C4-2B (cell line): ENCODE measurements at regions not wholly inside any gene's neighbourhood (a gene's known extent, or its start where the extent isn't known, plus 50 kb on each side); places are given as distances from the start of the nearest gene placed in this dataset.

Experiments used
- H3K27ac ChIP-seq: fragments of 450-650 bp; 2 replicates; pipeline ENCODE4 v1.5.1; 2017
- CTCF ChIP-seq: fragments of 450-650 bp; conservative IDR thresholded peaks from 2 replicates; pipeline ENCODE4 v1.5.1; 2017; ENCODE audit warnings: mild to moderate bottlenecking
- ZFX ChIP-seq: fragments of 450-650 bp; IDR thresholded peaks from 2 replicates; pipeline ENCODE4 v1.6.1; 2017

DNA sequence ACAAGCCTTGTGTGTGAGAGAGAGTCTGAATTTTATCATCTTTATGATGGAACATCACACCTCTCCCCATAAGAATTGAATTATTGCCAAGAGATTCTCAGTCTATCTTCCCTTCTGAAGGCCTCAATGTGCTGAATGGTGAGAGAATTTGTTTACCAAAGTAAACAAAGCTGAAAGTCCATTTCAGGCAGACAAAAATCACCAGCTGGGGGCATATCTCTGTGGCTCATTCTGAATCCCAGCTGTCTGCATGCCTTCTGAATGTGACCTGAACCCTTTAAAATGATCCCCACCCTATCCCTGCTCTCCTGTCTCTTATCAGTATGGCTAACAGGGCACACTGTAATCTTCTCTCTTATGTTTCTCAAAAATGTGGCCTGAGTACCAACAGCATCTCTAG is 99.1 kb upstream of the CAMK1G start:
- TF ChIP-seq CTCF (no peak), ZFX (no peak)
- H3K27ac ChIP-seq, result no peak overlapping the region

GRCh38 chr1:209485167-209485566 is 98.3 kb upstream of the CAMK1G start:
- TF ChIP-seq ZFX (no peak), CTCF (no peak)
- no peak overlapping the region for H3K27ac ChIP-seq

- no peak for TF ChIP-seq CTCF
- no peak for TF ChIP-seq ZFX
- no peak overlapping the region for H3K27ac ChIP-seq
Measured at GRCh38 chr1:209485751-209486150, 97.8 kb upstream of the CAMK1G start.

GRCh38 chr1:209486861-209487593 is 96.5 kb upstream of the CAMK1G start:
- no peak for TF ChIP-seq CTCF
- H3K27ac ChIP-seq, result no peak overlapping the region

- TF ChIP-seq ZFX, result no peak
- TF ChIP-seq CTCF, result peak; percentile 37
Measured at GRCh38 chr1:209490013-209490412, 93.5 kb upstream of the CAMK1G start.

GRCh38 chr1:209491031-209491430 is 92.5 kb upstream of the CAMK1G start:
- no peak overlapping the region for H3K27ac ChIP-seq
- no peak for TF ChIP-seq CTCF
- TF ChIP-seq ZFX, result no peak

More at GRCh38 chr1:209490013-209490412, 93.5 kb upstream of the CAMK1G start:
- no peak overlapping the region for H3K27ac ChIP-seq

GRCh38 chr1:209491496-209491895 is 92.0 kb upstream of the CAMK1G start:
- TF ChIP-seq ZFX (no peak), CTCF (no peak)
- H3K27ac ChIP-seq, result no peak overlapping the region
